ENCODE measurements at regions not wholly inside any gene's neighbourhood (a gene's known extent, or its start where the extent isn't known, plus 50 kb on each side); places are given as distances from the start of the nearest gene placed in this dataset.

DNA sequence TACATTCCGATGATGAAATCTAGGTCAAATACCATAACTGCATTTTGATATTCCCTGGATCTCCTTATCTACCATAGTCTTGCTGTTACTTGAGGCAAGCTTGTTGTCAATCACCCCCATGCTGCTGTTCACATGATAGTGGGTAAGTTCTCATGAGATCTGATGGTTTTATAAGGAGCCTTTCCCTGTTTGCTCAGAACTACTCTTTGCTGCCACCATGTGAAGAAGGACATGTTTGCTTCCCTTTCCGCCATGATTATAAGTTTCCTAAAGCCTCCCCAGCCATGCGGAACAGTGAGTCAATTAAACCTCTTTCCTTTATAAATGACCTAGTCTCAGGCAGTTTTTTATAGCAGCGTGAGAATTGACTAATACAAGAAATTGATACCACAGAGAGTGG, 432.0 kb downstream of the GLUD2 start:
- no peak overlapping the region for H3K4me3 Mint-ChIP-seq (ENCODE audit: unreplicated experiment)
- H3K27ac Mint-ChIP-seq (ENCODE audit: low read depth, unreplicated experiment), result no peak overlapping the region
- TF ChIP-seq, protein P1, sequence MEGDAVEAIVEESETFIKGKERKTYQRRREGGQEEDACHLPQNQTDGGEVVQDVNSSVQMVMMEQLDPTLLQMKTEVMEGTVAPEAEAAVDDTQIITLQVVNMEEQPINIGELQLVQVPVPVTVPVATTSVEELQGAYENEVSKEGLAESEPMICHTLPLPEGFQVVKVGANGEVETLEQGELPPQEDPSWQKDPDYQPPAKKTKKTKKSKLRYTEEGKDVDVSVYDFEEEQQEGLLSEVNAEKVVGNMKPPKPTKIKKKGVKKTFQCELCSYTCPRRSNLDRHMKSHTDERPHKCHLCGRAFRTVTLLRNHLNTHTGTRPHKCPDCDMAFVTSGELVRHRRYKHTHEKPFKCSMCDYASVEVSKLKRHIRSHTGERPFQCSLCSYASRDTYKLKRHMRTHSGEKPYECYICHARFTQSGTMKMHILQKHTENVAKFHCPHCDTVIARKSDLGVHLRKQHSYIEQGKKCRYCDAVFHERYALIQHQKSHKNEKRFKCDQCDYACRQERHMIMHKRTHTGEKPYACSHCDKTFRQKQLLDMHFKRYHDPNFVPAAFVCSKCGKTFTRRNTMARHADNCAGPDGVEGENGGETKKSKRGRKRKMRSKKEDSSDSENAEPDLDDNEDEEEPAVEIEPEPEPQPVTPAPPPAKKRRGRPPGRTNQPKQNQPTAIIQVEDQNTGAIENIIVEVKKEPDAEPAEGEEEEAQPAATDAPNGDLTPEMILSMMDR (IDR thresholded peaks at IDR 0.05; ENCODE audit: unreplicated experiment), result no peak
- POLR2A ChIA-PET, result no interaction called here
- intact Hi-C loops (cut with micrococcal nuclease), result no loop called here
- no peak for DNase-seq (ENCODE audit: unreplicated experiment)
- no TSS peak for BruUV-seq (replicated peaks)
- no peaks in the 10 kb centered on the region for H3K36me3 Mint-ChIP-seq (ENCODE audit: insufficient read depth, unreplicated experiment)
- H3K27me3 Mint-ChIP-seq (ENCODE audit: insufficient read depth, unreplicated experiment), result no peaks in the 10 kb centered on the region
- peaks cover 16% of the 10 kb centered on the region for H3K9me3 Mint-ChIP-seq (ENCODE audit: unreplicated experiment)
- H3K4me1 Mint-ChIP-seq (ENCODE audit: insufficient read depth, unreplicated experiment), result no peaks in the 10 kb centered on the region
- CTCF ChIA-PET, result interaction anchor here (0.9 kb wide), 1 partner anchor 627 kb away, joined by 3 read pairs; no protein-coding TSS in a partner anchor

DNA sequence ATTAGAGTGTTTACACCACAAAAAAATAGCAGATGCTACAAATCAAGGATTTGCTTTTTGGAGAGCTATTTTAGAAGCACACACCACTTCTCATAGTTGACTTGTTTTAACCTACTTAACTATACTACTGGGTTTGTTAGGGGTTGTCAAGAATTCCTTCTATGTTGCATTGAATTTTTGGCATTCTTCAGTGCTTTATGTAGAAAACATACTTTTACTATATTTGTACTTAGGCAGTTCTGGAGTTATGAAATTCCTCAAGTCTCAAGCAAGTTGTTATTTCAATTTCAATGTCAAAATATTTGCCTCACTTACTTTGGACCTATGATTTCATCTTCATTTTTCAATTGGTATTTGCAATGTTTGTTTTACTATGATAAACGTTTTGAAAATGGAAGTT, 449.6 kb downstream of the GLUD2 start:
- POLR2A ChIA-PET, result interaction anchor here (0.9 kb wide), 1 partner anchor 116 kb away, joined by 3 read pairs; no protein-coding TSS in a partner anchor
- CTCF ChIA-PET, result interaction anchor here (0.7 kb wide), 1 partner anchor 138 kb away, joined by 3 read pairs; no protein-coding TSS in a partner anchor
- intact Hi-C loops (cut with micrococcal nuclease), result no loop called here

GRCh38 chrX:121504153-121504552, 456.7 kb downstream of the GLUD2 start:
- no peaks in the 10 kb centered on the region for H3K4me1 Mint-ChIP-seq (ENCODE audit: insufficient read depth, unreplicated experiment)
- H3K27me3 Mint-ChIP-seq (ENCODE audit: insufficient read depth, unreplicated experiment), result no peaks in the 10 kb centered on the region
- no TSS peak for BruUV-seq (replicated peaks)
- H3K27ac Mint-ChIP-seq (ENCODE audit: low read depth, unreplicated experiment), result no peak overlapping the region
- TF ChIP-seq, protein P1 (IDR thresholded peaks at IDR 0.05; ENCODE audit: unreplicated experiment), result no peak
- H3K9me3 Mint-ChIP-seq (ENCODE audit: unreplicated experiment), result peaks cover 2% of the 10 kb centered on the region
- no peak overlapping the region for H3K4me3 Mint-ChIP-seq (ENCODE audit: unreplicated experiment)
- POLR2A ChIA-PET, result no interaction called here
- no peaks in the 10 kb centered on the region for H3K36me3 Mint-ChIP-seq (ENCODE audit: insufficient read depth, unreplicated experiment)
- no peak for DNase-seq (ENCODE audit: unreplicated experiment)
- CTCF ChIA-PET, result no interaction called here
- intact Hi-C loops (cut with micrococcal nuclease), result no loop called here

More for the DNA sequence above, 449.6 kb downstream of the GLUD2 start:
- no TSS peak for BruUV-seq (replicated peaks)
- H3K9me3 Mint-ChIP-seq (ENCODE audit: unreplicated experiment), result peaks cover 15% of the 10 kb centered on the region
- no peak overlapping the region for H3K4me3 Mint-ChIP-seq (ENCODE audit: unreplicated experiment)
- TF ChIP-seq, protein P1 (IDR thresholded peaks at IDR 0.05; ENCODE audit: unreplicated experiment), result no peak
- H3K36me3 Mint-ChIP-seq (ENCODE audit: insufficient read depth, unreplicated experiment), result no peaks in the 10 kb centered on the region
- H3K27ac Mint-ChIP-seq (ENCODE audit: low read depth, unreplicated experiment), result no peak overlapping the region
- no peaks in the 10 kb centered on the region for H3K4me1 Mint-ChIP-seq (ENCODE audit: insufficient read depth, unreplicated experiment)
- H3K27me3 Mint-ChIP-seq (ENCODE audit: insufficient read depth, unreplicated experiment), result no peaks in the 10 kb centered on the region
- no peak for DNase-seq (ENCODE audit: unreplicated experiment)

- no peaks in the 10 kb centered on the region for H3K27me3 Mint-ChIP-seq (ENCODE audit: insufficient read depth, unreplicated experiment)
- ChIA-PET CTCF (interaction anchor here (1.0 kb wide), 1 partner anchor 224 kb away, joined by 4 read pairs; no protein-coding TSS in a partner anchor), POLR2A (no interaction called here)
- BruUV-seq (replicated peaks), result no TSS peak
- intact Hi-C loops (cut with micrococcal nuclease), result no loop called here
- no peak overlapping the region for H3K27ac Mint-ChIP-seq (ENCODE audit: low read depth, unreplicated experiment)
- H3K36me3 Mint-ChIP-seq (ENCODE audit: insufficient read depth, unreplicated experiment), result no peaks in the 10 kb centered on the region
- no peak overlapping the region for H3K4me3 Mint-ChIP-seq (ENCODE audit: unreplicated experiment)
- TF ChIP-seq, protein P1 (IDR thresholded peaks at IDR 0.05; ENCODE audit: unreplicated experiment), result no peak
- no peaks in the 10 kb centered on the region for H3K4me1 Mint-ChIP-seq (ENCODE audit: insufficient read depth, unreplicated experiment)
- H3K9me3 Mint-ChIP-seq (ENCODE audit: unreplicated experiment), result peaks cover 28% of the 10 kb centered on the region
- no peak for DNase-seq (ENCODE audit: unreplicated experiment)
Measured at GRCh38 chrX:121546317-121546716, 498.9 kb downstream of the GLUD2 start.
